VCaP (cell line): ENCODE measurements at regions not wholly inside any gene's neighbourhood (a gene's known extent, or its start where the extent isn't known, plus 50 kb on each side); places are given as distances from the start of the nearest gene placed in this dataset.

Experiments used
- H3K27ac ChIP-seq: fragments of 450-650 bp; 2 replicates; pipeline ENCODE4 v1.5.1; 2017
- CTCF ChIP-seq: fragments of 450-650 bp; conservative IDR thresholded peaks from 2 replicates; pipeline ENCODE4 v1.5.1; 2017; ENCODE audit warnings: mild to moderate bottlenecking, moderate library complexity

GRCh38 chr1:96971849-96972602 lies 250.4 kb downstream of the PTBP2 start:
- peak overlapping the region; percentile 31; the same call in 1 of the 2 replicates for H3K27ac ChIP-seq
- TF ChIP-seq CTCF, result no peak

- no peak for TF ChIP-seq CTCF
- no peak overlapping the region for H3K27ac ChIP-seq
Measured at GRCh38 chr1:96973605-96974004, 252.0 kb downstream of the PTBP2 start.

GRCh38 chr1:96978444-96978843 lies 256.9 kb downstream of the PTBP2 start:
- H3K27ac ChIP-seq, result no peak overlapping the region
- no peak for TF ChIP-seq CTCF

GRCh38 chr1:96978901-96979300 lies 257.3 kb downstream of the PTBP2 start:
- TF ChIP-seq CTCF, result no peak
- no peak overlapping the region for H3K27ac ChIP-seq

GRCh38 chr1:96979304-96980268 lies 258.0 kb downstream of the PTBP2 start:
- no peak overlapping the region for H3K27ac ChIP-seq
- TF ChIP-seq CTCF, result no peak

GRCh38 chr1:96980448-96980847 lies 258.9 kb downstream of the PTBP2 start:
- TF ChIP-seq CTCF, result no peak
- H3K27ac ChIP-seq, result no peak overlapping the region

- no peak overlapping the region for H3K27ac ChIP-seq
- TF ChIP-seq CTCF, result no peak
Measured at GRCh38 chr1:96981181-96981580, 259.6 kb downstream of the PTBP2 start.
